AG04450 (cell line): ENCODE measurements at regions not wholly inside any gene's neighbourhood (a gene's known extent, or its start where the extent isn't known, plus 50 kb on each side); places are given as distances from the start of the nearest gene placed in this dataset.

Experiments used
- CTCF ChIA-PET: fragments of 300-600, 350-600 bp; formaldehyde crosslinking; extraction: SDS; loops from one replicate; lab custom pipeline; 2022; ENCODE audit warnings: antibody characterized with exemption, inconsistent platforms; lab: Charles Lee
- POLR2A ChIA-PET: fragments of 350-600 bp; formaldehyde crosslinking; extraction: SDS; loops from one replicate; lab custom pipeline; 2021; ENCODE audit warnings: antibody characterized with exemption, inconsistent platforms; lab: Yijun Ruan, JAX
- DNase-seq: peaks from one replicate; pipeline ENCODE4 v3.0.0-alpha.2; 2011; ENCODE audit warnings: low read depth, low spot score
- H3K27ac ChIP-seq: one replicate; pipeline ENCODE4 v1.5.1; 2012; ENCODE audit warnings: low read depth, low read length, control low read depth
- H3K27me3 ChIP-seq: one replicate; pipeline ENCODE4 v1.6.0; 2012; ENCODE audit warnings: low read length; ENCODE audit not compliant: control insufficient read depth, insufficient read depth
- H3K4me3 ChIP-seq: 2 replicates; pipeline ENCODE4 v1.5.1; 2011; ENCODE audit warnings: mild to moderate bottlenecking, low read depth, low read length, control low read depth
- H3K9me3 ChIP-seq: 2 replicates; pipeline ENCODE4 v1.5.1; 2012; ENCODE audit warnings: low read length; ENCODE audit not compliant: control insufficient read depth, insufficient read depth
- CTCF ChIP-seq: IDR thresholded peaks from 2 replicates; pipeline ENCODE4 v1.5.1; 2011; ENCODE audit warnings: low read depth, low read length, control low read depth, inconsistent platforms

GRCh38 chr9:135375001-135375400 is 104.6 kb upstream of the PPP1R26 start:
- CTCF ChIA-PET, result no interaction called here
- Histone ChIP-seq H3K27ac (no peak overlapping the region), H3K27me3 (peaks cover 4% of the 10 kb centered on the region), H3K9me3 (peaks cover 42% of the 10 kb centered on the region), H3K4me3 (no peak overlapping the region)
- DNase-seq, result no peak
- POLR2A ChIA-PET, result no interaction called here
- no peak for TF ChIP-seq CTCF

- no peak for DNase-seq
- ChIA-PET CTCF (no interaction called here), POLR2A (no interaction called here)
Measured at GRCh38 chr9:135376511-135377265, 102.9 kb upstream of the PPP1R26 start.

GRCh38 chr9:135377431-135377830 is 102.2 kb upstream of the PPP1R26 start:
- no peak overlapping the region for H3K27ac ChIP-seq
- ChIA-PET POLR2A (no interaction called here), CTCF (no interaction called here)
- H3K27me3 ChIP-seq, result peaks cover 4% of the 10 kb centered on the region
- DNase-seq, result no peak
- H3K4me3 ChIP-seq, result no peak overlapping the region
- TF ChIP-seq CTCF, result no peak
- H3K9me3 ChIP-seq, result peaks cover 39% of the 10 kb centered on the region

More at GRCh38 chr9:135376511-135377265, 102.9 kb upstream of the PPP1R26 start:
- TF ChIP-seq CTCF, result no peak
- Histone ChIP-seq H3K4me3 (no peak overlapping the region), H3K27ac (no peak overlapping the region), H3K9me3 (peaks cover 40% of the 10 kb centered on the region), H3K27me3 (peaks cover 4% of the 10 kb centered on the region)

GRCh38 chr9:135378751-135379150 is 100.8 kb upstream of the PPP1R26 start:
- CTCF ChIA-PET, result no interaction called here
- Histone ChIP-seq H3K9me3 (peaks cover 48% of the 10 kb centered on the region), H3K27ac (no peak overlapping the region), H3K4me3 (no peak overlapping the region), H3K27me3 (peaks cover 4% of the 10 kb centered on the region)
- POLR2A ChIA-PET, result no interaction called here
- no peak for TF ChIP-seq CTCF
- DNase-seq, result no peak

- ChIA-PET POLR2A (no interaction called here), CTCF (no interaction called here)
- Histone ChIP-seq H3K4me3 (no peak overlapping the region), H3K9me3 (peaks cover 56% of the 10 kb centered on the region), H3K27me3 (peaks cover 4% of the 10 kb centered on the region), H3K27ac (no peak overlapping the region)
- no peak for DNase-seq
- no peak for TF ChIP-seq CTCF
Measured at GRCh38 chr9:135379540-135380267, 99.9 kb upstream of the PPP1R26 start.
